Endothelial cell of umbilical vein (primary cell): ENCODE measurements at regions not wholly inside any gene's neighbourhood (a gene's known extent, or its start where the extent isn't known, plus 50 kb on each side); places are given as distances from the start of the nearest gene placed in this dataset.

Experiments used
- BruUV-seq: library from RNA; stranded (reverse); fragments of 400-500 nt; replicated peaks from 2 replicates; lab custom pipeline; 2021; lab: Mats Ljungman, UMichigan
- CTCF ChIA-PET: fragments of 300-600, 350-600 bp; sonication (Branson Sonifier 250); formaldehyde crosslinking; loops from one replicate; lab custom pipeline; 2021; ENCODE audit warnings: antibody characterized with exemption, inconsistent platforms; lab: Charles Lee
- POLR2A ChIA-PET: fragments of 300-600, 350-600 bp; sonication (Branson Sonifier 250); formaldehyde crosslinking; loops from one replicate; lab custom pipeline; 2021; ENCODE audit warnings: antibody characterized with exemption, inconsistent platforms; lab: Charles Lee
- DNase-seq: peaks from one replicate; pipeline ENCODE4 v3.0.0-alpha.2; 2011; ENCODE audit warnings: low read depth, low spot score
- FAIRE-seq: peaks from 2 replicates; lab custom pipeline; 2011; peaks lifted over from hg19 to GRCh38; lab: Jason Lieb, UNC
- H2AFZ ChIP-seq: 2 replicates; pipeline ENCODE4 v1.6.0; 2012; ENCODE audit warnings: low read depth, low read length, control low read depth, inconsistent platforms
- H3K27ac ChIP-seq: 2 replicates; pipeline ENCODE4 v1.5.1; 2011; ENCODE audit warnings: low read depth, mild to moderate bottlenecking, control low read depth, low read length, moderate library complexity; ENCODE audit not compliant: insufficient read depth
- H3K27me3 ChIP-seq, 2 experiments: 2 replicates each; pipeline versions ENCODE4 v1.6.0 to v1.6.1; 2011; ENCODE audit warnings: low read length in 2 of 2, mixed read lengths in 1 of 2; ENCODE audit not compliant: control insufficient read depth in 2 of 2, insufficient read depth in 2 of 2
- H3K36me3 ChIP-seq, 2 experiments: 2 replicates in 1 of 2; 3 replicates in 1 of 2; pipeline ENCODE4 v1.5.1; 2011; ENCODE audit warnings: low read length in 2 of 2, mild to moderate bottlenecking in 1 of 2, moderate library complexity in 1 of 2; ENCODE audit not compliant: control insufficient read depth in 2 of 2, insufficient read depth in 2 of 2; ENCODE audit errors: extremely low read depth in 1 of 2
- H3K4me1 ChIP-seq: 3 replicates; pipeline ENCODE4 v1.5.1; 2011; ENCODE audit warnings: mild to moderate bottlenecking, low read length; ENCODE audit not compliant: control insufficient read depth, insufficient read depth; ENCODE audit errors: extremely low read depth
- H3K4me2 ChIP-seq: 2 replicates; pipeline ENCODE4 v1.6.1; 2011; ENCODE audit warnings: low read length, control low read depth, mixed read lengths; ENCODE audit not compliant: insufficient read depth
- H3K4me3 ChIP-seq, 3 experiments: fragments of 200-600 bp in 1 of 3; sonication (generic), shearing (Covaris generic) in 1 of 3; replicated peaks in 1 of 3; 2 replicates each; pipeline ENCODE4 v1.5.1; 2011 to 2016; ENCODE audit warnings: control low read depth in 3 of 3, low read length in 3 of 3, mild to moderate bottlenecking in 2 of 3, inconsistent platforms in 1 of 3, low read depth in 1 of 3, moderate library complexity in 1 of 3; ENCODE audit not compliant: insufficient read depth in 1 of 3
- H3K79me2 ChIP-seq: 2 replicates; pipeline ENCODE4 v1.6.0; 2012; ENCODE audit warnings: low read length, inconsistent platforms; ENCODE audit not compliant: control insufficient read depth, insufficient read depth
- H3K9ac ChIP-seq: replicated peaks from 2 replicates; pipeline ENCODE3; 2011; ENCODE audit warnings: low read length, control low read depth; ENCODE audit not compliant: insufficient read depth; ENCODE audit errors: extremely low read depth
- H3K9me1 ChIP-seq: replicated peaks from 3 replicates; pipeline ENCODE4 v1.6.0; 2011; ENCODE audit warnings: mild to moderate bottlenecking, low read length; ENCODE audit not compliant: control insufficient read depth, insufficient read depth; ENCODE audit errors: extremely low read depth
- H3K9me3 ChIP-seq: replicated peaks from 2 replicates; pipeline ENCODE4 v1.5.1; 2012; ENCODE audit warnings: low read length, inconsistent platforms; ENCODE audit not compliant: control insufficient read depth, insufficient read depth
- H4K20me1 ChIP-seq: replicated peaks from 2 replicates; pipeline ENCODE3; 2011; ENCODE audit warnings: mild to moderate bottlenecking, low read length; ENCODE audit not compliant: control insufficient read depth, insufficient read depth; ENCODE audit errors: extremely low read depth
- CTCF ChIP-seq, 2 donors: IDR thresholded peaks; 1 replicate in 1 of 2; 2 replicates in 1 of 2; pipeline ENCODE4 v1.5.1; 2011; ENCODE audit warnings: low read length in 2 of 2, mild to moderate bottlenecking in 2 of 2, moderate library complexity in 2 of 2, control low read depth in 1 of 2, inconsistent platforms in 1 of 2, low read depth in 1 of 2; ENCODE audit not compliant: insufficient read depth in 1 of 2; ENCODE audit errors: extremely low read depth in 1 of 2
- EZH2 ChIP-seq: IDR thresholded peaks from 2 replicates; pipeline ENCODE4 v1.6.1; 2012; ENCODE audit warnings: borderline replicate concordance, low read depth, mild to moderate bottlenecking, moderate library complexity, low read length, inconsistent platforms; ENCODE audit not compliant: severe bottlenecking
- FOS ChIP-seq: IDR thresholded peaks from 2 replicates; pipeline ENCODE4 v1.6.1; 2011; ENCODE audit warnings: mild to moderate bottlenecking, low read length, moderate library complexity, borderline replicate concordance; ENCODE audit not compliant: insufficient read depth
- GATA2 ChIP-seq: IDR thresholded peaks from 2 replicates; pipeline ENCODE4 v1.7.0; 2011; ENCODE audit warnings: low read depth, mild to moderate bottlenecking, moderate library complexity, mixed read lengths, low read length; ENCODE audit not compliant: insufficient read length, insufficient read depth
- JUN ChIP-seq: IDR thresholded peaks from 2 replicates; pipeline ENCODE4 v1.6.1; 2011; ENCODE audit warnings: borderline replicate concordance, low read depth; ENCODE audit not compliant: insufficient read length, insufficient read depth
- MYC ChIP-seq: IDR thresholded peaks from one replicate; pipeline ENCODE4 v1.6.1; 2011; ENCODE audit warnings: mild to moderate bottlenecking, low read depth, low read length
- POLR2A ChIP-seq: IDR thresholded peaks from 2 replicates; pipeline ENCODE4 v1.6.1; 2012; ENCODE audit warnings: low read depth, mild to moderate bottlenecking, control low read depth, low read length
- POLR2AphosphoS5 ChIP-seq: IDR thresholded peaks from 2 replicates; pipeline ENCODE4 v1.6.1; 2012; ENCODE audit warnings: low read depth, mild to moderate bottlenecking, control low read depth, low read length, moderate library complexity; ENCODE audit not compliant: insufficient read depth
- dilution Hi-C: fragments of 300-500 bp; cut with MboI; formaldehyde crosslinking; loops from one replicate; pipeline ENCODE4 v1.15.0; 2019; ENCODE audit warnings: low sequenced_read_pairs; ENCODE audit not compliant: extremely low pct_ligation_motif_present
- intact Hi-C: fragments of 100-400 bp; cut with micrococcal nuclease; formaldehyde crosslinking; loops from one replicate; pipeline ENCODE4 v1.10.0; 2022
- TF ChIP-seq, protein P1 (sequence below): IDR thresholded peaks from 2 replicates; pipeline ENCODE4 v1.6.1; 2011; ENCODE audit not compliant: insufficient read depth, insufficient read length

- dilution Hi-C loops, result no loop called here
- H4K20me1 ChIP-seq, result no peaks in the 10 kb centered on the region
- ChIA-PET POLR2A (no interaction called here), CTCF (no interaction called here)
- BruUV-seq, result no TSS peak
- H3K9ac ChIP-seq, result no peak overlapping the region
- no peak overlapping the region for H3K4me3 ChIP-seq
- TF ChIP-seq, protein P1, sequence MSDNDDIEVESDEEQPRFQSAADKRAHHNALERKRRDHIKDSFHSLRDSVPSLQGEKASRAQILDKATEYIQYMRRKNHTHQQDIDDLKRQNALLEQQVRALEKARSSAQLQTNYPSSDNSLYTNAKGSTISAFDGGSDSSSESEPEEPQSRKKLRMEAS, result no peak
- TF ChIP-seq FOS, result no peak
- no peak for TF ChIP-seq MYC
- no peak for TF ChIP-seq CTCF (IDR thresholded peaks at IDR 0.05; ENCODE audit: extremely low read depth in 1 of 2, insufficient read depth in 1 of 2, low read depth in 1 of 2, low read length in 2 of 2)
- no peak for TF ChIP-seq EZH2
- no peak for TF ChIP-seq POLR2A
- TF ChIP-seq GATA2, result no peak
- no peak for TF ChIP-seq JUN
- TF ChIP-seq POLR2AphosphoS5, result no peak
- H3K36me3 ChIP-seq, result no peaks in the 10 kb centered on the region
- no peak for DNase-seq
- no peak overlapping the region for H3K4me2 ChIP-seq
- no peaks in the 10 kb centered on the region for H3K4me1 ChIP-seq
- no peaks in the 10 kb centered on the region for H3K27me3 ChIP-seq
- no peaks in the 10 kb centered on the region for H3K9me1 ChIP-seq
- H3K27ac ChIP-seq, result no peak overlapping the region
- H3K9me3 ChIP-seq, result no peaks in the 10 kb centered on the region
- FAIRE-seq, result no peak
- H2AFZ ChIP-seq, result no peak overlapping the region
- no peaks in the 10 kb centered on the region for H3K79me2 ChIP-seq
- intact Hi-C loops, result no loop called here
Measured at GRCh38 chr11:114847306-114847975, 169.1 kb downstream of the NXPE2 start.
